ENCODE measurements at regions not wholly inside any gene's neighbourhood (a gene's known extent, or its start where the extent isn't known, plus 50 kb on each side); places are given as distances from the start of the nearest gene placed in this dataset.
"Not testable (repeated sequence)": the region's sequence is repeated elsewhere in the genome, so short reads cannot be mapped to it uniquely, and the experiment has no call there.

- ATAC-seq, result no peak
- H3K27me3 ChIP-seq, result no peaks in the 10 kb centered on the region
Observed at GRCh38 chr3:55143336-55143735, 215.5 kb upstream of the LRTM1 start.

GRCh38 chr3:55136291-55136690 lies 208.4 kb upstream of the LRTM1 start:
- intact Hi-C loops (cut with DNase I); ATAC-seq; DNase-seq: not testable (repeated sequence)

More at GRCh38 chr3:55143336-55143735, 215.5 kb upstream of the LRTM1 start:
- Histone ChIP-seq H3K9me3 (no peaks in the 10 kb centered on the region), H3K27ac (no peak overlapping the region), H3K36me3 (no peaks in the 10 kb centered on the region), H3K4me1 (no peaks in the 10 kb centered on the region), H3K4me3 (no peak overlapping the region)
- intact Hi-C loops (cut with DNase I), result no loop called here
- TF ChIP-seq CTCF (IDR thresholded peaks at IDR 0.05), result no peak
- no peak for DNase-seq

DNA sequence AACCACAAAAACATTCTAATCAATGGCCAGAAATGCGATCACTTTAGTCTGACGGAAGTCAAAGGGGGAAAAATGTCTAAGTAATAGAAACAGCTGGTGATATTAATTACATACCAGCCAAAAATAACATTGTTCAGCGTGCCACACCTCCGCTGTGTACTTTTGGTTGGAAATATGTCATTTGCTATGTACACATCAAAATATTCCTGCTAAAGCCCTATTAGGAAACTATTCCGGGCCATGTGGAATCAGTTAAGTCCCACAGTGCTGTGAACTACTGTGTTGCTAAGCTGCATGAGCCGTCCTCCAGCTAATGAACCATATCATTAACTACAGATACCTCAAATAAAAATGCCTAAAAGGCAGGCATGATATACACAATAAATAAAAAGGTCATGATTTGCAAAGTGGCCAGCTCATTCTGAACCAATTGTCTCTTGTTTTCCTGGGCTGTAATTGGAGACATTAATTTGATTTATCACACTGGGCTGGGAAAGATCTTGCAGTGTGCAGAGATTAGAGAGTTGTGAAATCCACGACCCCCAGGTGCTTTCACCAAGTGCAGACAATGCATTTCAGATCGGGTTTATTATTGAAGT lies 200.5 kb upstream of the LRTM1 start:
- no peak overlapping the region for H3K4me3 ChIP-seq
- intact Hi-C loops (cut with DNase I), result no loop called here
- no peaks in the 10 kb centered on the region for H3K9me3 ChIP-seq
- DNase-seq, result no peak
- H3K4me1 ChIP-seq, result no peaks in the 10 kb centered on the region
- H3K27me3 ChIP-seq, result no peaks in the 10 kb centered on the region
- no peak overlapping the region for H3K27ac ChIP-seq
- no peak for ATAC-seq
- TF ChIP-seq CTCF (IDR thresholded peaks at IDR 0.05), result no peak
- no peaks in the 10 kb centered on the region for H3K36me3 ChIP-seq

More at GRCh38 chr3:55136291-55136690, 208.4 kb upstream of the LRTM1 start:
- not testable (repeated sequence) for H3K4me3 ChIP-seq, H3K27ac ChIP-seq, H3K9me3 ChIP-seq, H3K4me1 ChIP-seq, H3K36me3 ChIP-seq, H3K27me3 ChIP-seq

DNA sequence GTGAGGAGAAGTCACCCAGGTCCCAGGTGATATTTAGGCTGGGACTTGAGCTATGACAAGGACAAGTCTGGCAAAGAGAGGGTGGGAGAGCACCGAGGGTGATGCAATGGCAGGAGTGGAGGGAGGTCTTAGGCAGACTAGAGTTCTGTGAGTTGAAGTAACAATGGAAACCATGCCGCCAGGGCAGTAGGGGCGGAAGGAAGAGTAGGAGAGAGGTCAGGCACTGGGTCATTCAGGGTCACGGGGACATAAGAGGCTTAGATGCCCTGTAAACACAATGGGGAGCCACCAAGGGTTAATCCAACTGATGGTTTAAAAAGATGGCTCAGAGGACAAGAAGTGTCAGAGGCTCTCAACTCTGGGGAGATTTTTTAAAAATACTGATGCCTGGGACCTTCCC lies 199.7 kb upstream of the LRTM1 start:
- Histone ChIP-seq H3K9me3 (no peaks in the 10 kb centered on the region), H3K4me1 (no peaks in the 10 kb centered on the region), H3K4me3 (no peak overlapping the region), H3K27ac (no peak overlapping the region), H3K27me3 (no peaks in the 10 kb centered on the region), H3K36me3 (no peaks in the 10 kb centered on the region)
- ATAC-seq (no peak), DNase-seq (no peak)
- no peak for TF ChIP-seq CTCF (IDR thresholded peaks at IDR 0.05)
- intact Hi-C loops (cut with DNase I), result no loop called here

- intact Hi-C loops (cut with DNase I), result no loop called here
- Histone ChIP-seq H3K4me3 (no peak overlapping the region), H3K27ac (no peak overlapping the region), H3K9me3 (no peaks in the 10 kb centered on the region), H3K27me3 (no peaks in the 10 kb centered on the region), H3K4me1 (no peaks in the 10 kb centered on the region), H3K36me3 (no peaks in the 10 kb centered on the region)
- no peak for TF ChIP-seq CTCF (IDR thresholded peaks at IDR 0.05)
- DNase-seq (no peak), ATAC-seq (no peak)
Observed at GRCh38 chr3:55124371-55124770, 196.5 kb upstream of the LRTM1 start.

All from upper lobe of right lung (tissue), 1 donor.